ENCODE measurements at regions not wholly inside any gene's neighbourhood (a gene's known extent, or its start where the extent isn't known, plus 50 kb on each side); places are given as distances from the start of the nearest gene placed in this dataset.

DNA sequence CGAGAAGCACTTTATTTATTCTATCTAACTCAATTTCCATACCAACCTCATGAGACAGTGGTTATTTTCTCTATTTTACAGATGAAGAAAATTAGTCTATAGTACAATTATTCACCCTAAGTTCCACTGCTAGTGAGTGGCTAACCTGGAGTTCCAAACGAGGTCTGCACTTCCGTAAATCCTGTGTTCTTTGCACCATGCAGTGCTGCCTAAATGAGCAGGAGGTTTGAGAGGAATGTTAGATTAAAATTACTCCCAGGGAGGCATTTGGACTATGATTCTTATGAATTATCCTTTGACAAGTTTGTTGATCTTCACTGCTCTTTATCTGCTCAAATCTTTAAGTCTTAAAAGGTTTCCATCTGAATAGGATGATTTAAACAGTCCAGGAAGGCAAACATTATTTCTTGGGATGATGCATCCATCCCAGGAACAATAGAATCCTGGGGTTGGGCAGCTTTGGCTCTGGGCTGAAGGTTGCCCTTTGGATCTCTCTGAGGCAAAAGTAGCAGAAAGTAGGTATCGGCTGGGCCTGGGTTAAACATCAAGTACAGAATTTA, 400.8 kb downstream of the REEP3 start:
- Histone ChIP-seq H3K4me1 (ENCODE audit: insufficient read depth, low read length, severe bottlenecking) (no peaks in the 10 kb centered on the region), H3K4me3 (ENCODE audit: low read depth, low read length, poor library complexity, severe bottlenecking) (no peak overlapping the region), H3K27me3 (ENCODE audit: insufficient read depth, low read length) (no peaks in the 10 kb centered on the region), H3K79me2 (ENCODE audit: insufficient read depth, low read length) (no peaks in the 10 kb centered on the region), H3K9me2 (ENCODE audit: low read depth, low read length) (no peaks in the 10 kb centered on the region), H3K4me2 (ENCODE audit: low read length) (no peak overlapping the region), H2AFZ (ENCODE audit: low read length) (no peak overlapping the region), H3F3A (ENCODE audit: insufficient read depth, low read length) (no peaks in the 10 kb centered on the region), H3K27ac (ENCODE audit: low read depth, low read length, poor library complexity, severe bottlenecking) (no peak overlapping the region), H3K36me3 (ENCODE audit: insufficient read depth, low read length) (no peaks in the 10 kb centered on the region), H4K20me1 (ENCODE audit: insufficient read depth, low read length) (no peaks in the 10 kb centered on the region), H3K9me3 (ENCODE audit: low read length) (no peaks in the 10 kb centered on the region), H3K9ac (ENCODE audit: low read length) (no peak overlapping the region)
- TF ChIP-seq, protein P1, sequence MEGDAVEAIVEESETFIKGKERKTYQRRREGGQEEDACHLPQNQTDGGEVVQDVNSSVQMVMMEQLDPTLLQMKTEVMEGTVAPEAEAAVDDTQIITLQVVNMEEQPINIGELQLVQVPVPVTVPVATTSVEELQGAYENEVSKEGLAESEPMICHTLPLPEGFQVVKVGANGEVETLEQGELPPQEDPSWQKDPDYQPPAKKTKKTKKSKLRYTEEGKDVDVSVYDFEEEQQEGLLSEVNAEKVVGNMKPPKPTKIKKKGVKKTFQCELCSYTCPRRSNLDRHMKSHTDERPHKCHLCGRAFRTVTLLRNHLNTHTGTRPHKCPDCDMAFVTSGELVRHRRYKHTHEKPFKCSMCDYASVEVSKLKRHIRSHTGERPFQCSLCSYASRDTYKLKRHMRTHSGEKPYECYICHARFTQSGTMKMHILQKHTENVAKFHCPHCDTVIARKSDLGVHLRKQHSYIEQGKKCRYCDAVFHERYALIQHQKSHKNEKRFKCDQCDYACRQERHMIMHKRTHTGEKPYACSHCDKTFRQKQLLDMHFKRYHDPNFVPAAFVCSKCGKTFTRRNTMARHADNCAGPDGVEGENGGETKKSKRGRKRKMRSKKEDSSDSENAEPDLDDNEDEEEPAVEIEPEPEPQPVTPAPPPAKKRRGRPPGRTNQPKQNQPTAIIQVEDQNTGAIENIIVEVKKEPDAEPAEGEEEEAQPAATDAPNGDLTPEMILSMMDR (IDR thresholded peaks at IDR 0.05; ENCODE audit: low read length) = no peak
- TF ChIP-seq EZH2 (IDR thresholded peaks at IDR 0.05; ENCODE audit: borderline replicate concordance, low read length) = no peak

DNA sequence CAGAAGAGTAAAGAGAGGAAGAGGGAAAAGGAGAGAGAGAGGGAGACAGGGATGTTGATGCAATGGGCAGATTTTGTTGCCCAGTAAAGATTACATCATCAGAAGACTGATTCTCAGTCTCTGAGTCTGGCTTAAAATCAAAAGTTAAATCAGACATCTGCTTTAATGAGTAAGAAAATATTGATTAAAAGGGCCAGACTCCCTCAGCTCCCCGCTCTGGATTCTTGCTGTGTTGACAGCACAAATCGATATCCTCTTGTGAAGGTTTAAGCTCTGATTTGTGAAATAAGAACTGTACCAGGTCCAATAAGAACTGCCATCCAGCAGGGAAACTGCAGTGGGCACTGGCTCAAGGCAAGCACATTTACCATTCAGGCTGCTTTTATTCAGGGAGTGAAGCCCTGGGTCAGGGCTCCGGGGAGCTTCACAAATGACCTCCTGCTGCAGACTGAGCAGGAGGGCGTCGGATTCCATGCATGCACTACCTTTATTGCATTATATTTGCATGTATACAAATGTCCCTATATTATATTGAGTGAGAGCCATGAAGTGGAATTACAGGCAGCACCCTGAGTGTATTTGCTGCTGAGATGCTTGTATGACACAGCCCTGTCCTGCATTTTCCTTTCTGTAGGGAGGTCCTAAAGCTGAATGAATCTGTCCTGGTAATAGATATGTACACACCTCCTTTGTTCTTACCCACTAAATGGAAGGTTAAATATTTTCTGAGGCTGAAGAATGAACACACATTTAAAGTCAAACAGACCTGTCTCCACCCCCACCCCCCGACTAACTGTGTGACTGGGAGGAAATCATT, 401.5 kb downstream of the REEP3 start:
- Histone ChIP-seq H3K27ac (ENCODE audit: low read depth, low read length, poor library complexity, severe bottlenecking) (no peak overlapping the region), H3K9me3 (ENCODE audit: low read length) (no peaks in the 10 kb centered on the region), H3F3A (ENCODE audit: insufficient read depth, low read length) (no peaks in the 10 kb centered on the region), H3K4me2 (ENCODE audit: low read length) (no peak overlapping the region), H3K27me3 (ENCODE audit: insufficient read depth, low read length) (no peaks in the 10 kb centered on the region), H3K79me2 (ENCODE audit: insufficient read depth, low read length) (no peaks in the 10 kb centered on the region), H3K4me1 (ENCODE audit: insufficient read depth, low read length, severe bottlenecking) (no peaks in the 10 kb centered on the region), H2AFZ (ENCODE audit: low read length) (no peak overlapping the region), H3K9me2 (ENCODE audit: low read depth, low read length) (no peaks in the 10 kb centered on the region), H3K4me3 (ENCODE audit: low read depth, low read length, poor library complexity, severe bottlenecking) (no peak overlapping the region), H4K20me1 (ENCODE audit: insufficient read depth, low read length) (no peaks in the 10 kb centered on the region), H3K9ac (ENCODE audit: low read length) (no peak overlapping the region), H3K36me3 (ENCODE audit: insufficient read depth, low read length) (no peaks in the 10 kb centered on the region)
- TF ChIP-seq, protein P1 (IDR thresholded peaks at IDR 0.05; ENCODE audit: low read length) = no peak
- TF ChIP-seq EZH2 (IDR thresholded peaks at IDR 0.05; ENCODE audit: borderline replicate concordance, low read length) = no peak

DNA sequence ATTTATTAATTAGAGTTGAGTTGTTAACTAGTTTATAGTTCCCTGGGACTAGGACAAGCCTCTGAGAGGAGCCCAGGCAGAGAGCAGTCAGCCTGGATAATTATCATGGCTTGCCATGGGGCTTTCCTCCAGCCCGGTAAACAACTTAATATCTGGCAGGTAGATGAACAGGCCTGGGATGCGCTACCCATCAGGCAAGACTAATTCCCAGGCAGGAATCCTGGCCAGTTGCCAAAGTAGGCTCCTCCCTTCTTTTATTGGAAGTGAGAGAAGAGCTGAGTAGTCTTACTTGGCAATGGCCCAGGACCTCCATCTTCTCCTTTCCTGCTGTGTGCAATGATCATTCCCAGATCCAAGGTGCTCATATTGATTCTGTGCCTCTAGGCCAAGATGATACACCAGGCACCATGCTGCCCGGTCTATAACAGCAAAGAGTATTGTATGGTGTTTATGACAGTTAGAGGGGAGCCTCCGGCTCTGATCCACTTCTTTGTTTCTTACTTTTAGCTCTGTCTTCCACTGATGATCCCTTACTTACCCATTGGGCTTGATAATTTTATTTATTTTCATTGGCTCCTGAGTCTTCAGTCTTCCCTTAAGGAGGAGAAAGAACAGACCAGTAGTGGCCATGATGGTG, 408.7 kb downstream of the REEP3 start:
- TF ChIP-seq, protein P1 (IDR thresholded peaks at IDR 0.05; ENCODE audit: low read length) = no peak
- no peak for TF ChIP-seq EZH2 (IDR thresholded peaks at IDR 0.05; ENCODE audit: borderline replicate concordance, low read length)

More for the DNA sequence above, 408.7 kb downstream of the REEP3 start:
- Histone ChIP-seq H3K4me2 (ENCODE audit: low read length) (no peak overlapping the region), H3K9ac (ENCODE audit: low read length) (no peak overlapping the region), H3K27ac (ENCODE audit: low read depth, low read length, poor library complexity, severe bottlenecking) (no peak overlapping the region), H3K79me2 (ENCODE audit: insufficient read depth, low read length) (no peaks in the 10 kb centered on the region), H3K4me1 (ENCODE audit: insufficient read depth, low read length, severe bottlenecking) (no peaks in the 10 kb centered on the region), H3F3A (ENCODE audit: insufficient read depth, low read length) (no peaks in the 10 kb centered on the region), H2AFZ (ENCODE audit: low read length) (no peak overlapping the region), H4K20me1 (ENCODE audit: insufficient read depth, low read length) (no peaks in the 10 kb centered on the region), H3K9me2 (ENCODE audit: low read depth, low read length) (no peaks in the 10 kb centered on the region), H3K4me3 (ENCODE audit: low read depth, low read length, poor library complexity, severe bottlenecking) (no peak overlapping the region), H3K9me3 (ENCODE audit: low read length) (no peaks in the 10 kb centered on the region), H3K27me3 (ENCODE audit: insufficient read depth, low read length) (no peaks in the 10 kb centered on the region), H3K36me3 (ENCODE audit: insufficient read depth, low read length) (no peaks in the 10 kb centered on the region)
